ENCODE measurements at regions not wholly inside any gene's neighbourhood (a gene's known extent, or its start where the extent isn't known, plus 50 kb on each side); places are given as distances from the start of the nearest gene placed in this dataset.
"Not testable (repeated sequence)": the region's sequence is repeated elsewhere in the genome, so short reads cannot be mapped to it uniquely, and the experiment has no call there.

GRCh38 chr3:95587641-95588040, 1226.8 kb upstream of the EPHA6 start:
- TF ChIP-seq CTCF (IDR thresholded peaks at IDR 0.05; ENCODE audit: poor library complexity); EZH2phosphoT487 (IDR thresholded peaks at IDR 0.05; ENCODE audit: low read depth, severe bottlenecking, unreplicated experiment): not testable (repeated sequence)
